Type B pancreatic cell (in vitro differentiated cells): ENCODE measurements at regions not wholly inside any gene's neighbourhood (a gene's known extent, or its start where the extent isn't known, plus 50 kb on each side); places are given as distances from the start of the nearest gene placed in this dataset.
"Not testable (repeated sequence)": the region's sequence is repeated elsewhere in the genome, so short reads cannot be mapped to it uniquely, and the experiment has no call there.

Experiments used
- DNase-seq: peaks from one replicate; pipeline ENCODE4 v3.0.0; 2021; ENCODE audit warnings: mixed read lengths; ENCODE audit not compliant: unreplicated experiment; ENCODE audit errors: extremely low spot score
- H3K27ac Mint-ChIP-seq: 2 replicates; pipeline ENCODE4 v1.8.0; 2021; ENCODE audit warnings: mild to moderate bottlenecking, mixed read lengths
- H3K27me3 Mint-ChIP-seq: 2 replicates; pipeline ENCODE4 v1.8.0; 2021; ENCODE audit warnings: mixed read lengths
- H3K36me3 Mint-ChIP-seq: 2 replicates; pipeline ENCODE4 v1.8.0; 2021; ENCODE audit warnings: mixed read lengths
- H3K4me1 Mint-ChIP-seq: one replicate; pipeline ENCODE4 v1.8.0; 2021; ENCODE audit warnings: mixed read lengths; ENCODE audit not compliant: unreplicated experiment
- H3K4me3 Mint-ChIP-seq: 2 replicates; pipeline ENCODE4 v1.8.0; 2021; ENCODE audit warnings: mild to moderate bottlenecking, mixed read lengths
- H3K9me3 Mint-ChIP-seq: 2 replicates; pipeline ENCODE4 v1.8.0; 2021; ENCODE audit warnings: mixed read lengths
- TF ChIP-seq, protein P1 (sequence below): fragments of 200-600 bp; sonication (generic); conservative IDR thresholded peaks from 2 replicates; pipeline ENCODE4 v1.5.0; 2021; ENCODE audit warnings: antibody characterized with exemption, mild to moderate bottlenecking

DNA sequence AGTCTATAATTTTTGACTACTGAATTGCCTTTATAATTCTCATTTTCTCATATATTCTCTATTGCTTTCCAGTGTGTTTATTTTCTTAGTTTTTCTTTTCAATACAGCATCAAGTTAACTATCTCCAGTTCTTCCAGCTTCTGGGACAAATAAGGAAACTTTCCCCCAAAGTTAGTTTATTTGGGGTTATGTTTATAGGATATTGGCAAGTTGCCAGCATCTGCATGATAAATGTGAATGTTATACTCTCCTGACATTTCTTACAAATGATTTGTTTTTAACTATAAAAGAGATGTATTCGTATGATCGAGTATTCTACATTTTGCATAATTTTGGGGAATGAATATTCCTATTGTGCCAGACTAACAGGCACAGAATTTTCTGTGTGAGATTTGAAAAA is 140.6 kb upstream of the KCNJ3 start:
- no peak overlapping the region for H3K27ac Mint-ChIP-seq
- no peaks in the 10 kb centered on the region for H3K36me3 Mint-ChIP-seq
- TF ChIP-seq, protein P1, sequence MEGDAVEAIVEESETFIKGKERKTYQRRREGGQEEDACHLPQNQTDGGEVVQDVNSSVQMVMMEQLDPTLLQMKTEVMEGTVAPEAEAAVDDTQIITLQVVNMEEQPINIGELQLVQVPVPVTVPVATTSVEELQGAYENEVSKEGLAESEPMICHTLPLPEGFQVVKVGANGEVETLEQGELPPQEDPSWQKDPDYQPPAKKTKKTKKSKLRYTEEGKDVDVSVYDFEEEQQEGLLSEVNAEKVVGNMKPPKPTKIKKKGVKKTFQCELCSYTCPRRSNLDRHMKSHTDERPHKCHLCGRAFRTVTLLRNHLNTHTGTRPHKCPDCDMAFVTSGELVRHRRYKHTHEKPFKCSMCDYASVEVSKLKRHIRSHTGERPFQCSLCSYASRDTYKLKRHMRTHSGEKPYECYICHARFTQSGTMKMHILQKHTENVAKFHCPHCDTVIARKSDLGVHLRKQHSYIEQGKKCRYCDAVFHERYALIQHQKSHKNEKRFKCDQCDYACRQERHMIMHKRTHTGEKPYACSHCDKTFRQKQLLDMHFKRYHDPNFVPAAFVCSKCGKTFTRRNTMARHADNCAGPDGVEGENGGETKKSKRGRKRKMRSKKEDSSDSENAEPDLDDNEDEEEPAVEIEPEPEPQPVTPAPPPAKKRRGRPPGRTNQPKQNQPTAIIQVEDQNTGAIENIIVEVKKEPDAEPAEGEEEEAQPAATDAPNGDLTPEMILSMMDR: no peak
- no peak for DNase-seq
- no peaks in the 10 kb centered on the region for H3K27me3 Mint-ChIP-seq
- H3K4me1 Mint-ChIP-seq: no peaks in the 10 kb centered on the region
- no peaks in the 10 kb centered on the region for H3K9me3 Mint-ChIP-seq
- H3K4me3 Mint-ChIP-seq: no peak overlapping the region

DNA sequence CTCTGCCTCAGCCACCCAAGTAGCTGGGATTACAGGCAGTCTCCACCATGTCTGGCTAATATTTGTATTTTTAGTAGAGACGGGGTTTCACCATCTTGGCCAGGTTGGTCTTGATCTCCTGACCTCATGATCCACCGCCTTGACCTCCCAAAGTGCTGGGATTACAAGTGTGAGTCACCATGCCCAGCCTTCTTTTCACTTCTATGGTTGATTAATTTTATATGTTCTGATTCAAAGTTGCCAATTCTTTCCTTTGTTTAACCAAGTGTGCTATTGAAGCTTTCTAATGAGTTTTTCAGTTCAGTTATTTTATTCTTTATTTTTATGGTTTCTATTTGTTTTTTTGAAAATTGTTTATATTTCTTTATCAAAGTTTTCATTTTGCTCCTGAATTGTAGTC is 133.1 kb upstream of the KCNJ3 start:
- H3K4me3 Mint-ChIP-seq: no peak overlapping the region

DNA sequence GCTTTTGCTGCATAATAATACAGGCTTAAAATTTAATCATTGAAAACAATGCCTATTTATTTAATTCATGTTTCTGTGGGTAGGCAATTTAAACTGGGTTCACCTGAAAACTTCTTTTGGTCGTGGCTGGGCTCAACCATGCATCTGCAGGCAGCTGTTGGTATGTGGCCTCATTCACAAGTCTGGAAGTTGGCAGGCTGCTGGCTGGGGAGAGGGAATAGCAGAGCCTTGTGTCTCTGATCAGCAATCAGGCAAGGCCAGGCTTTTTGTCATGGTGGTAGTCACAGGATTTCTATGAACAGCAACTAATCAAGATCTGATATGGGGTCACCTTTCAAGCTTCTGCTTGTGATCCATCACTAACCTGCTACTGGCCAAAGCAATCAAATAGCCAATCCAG is 130.1 kb upstream of the KCNJ3 start:
- Mint-ChIP-seq H3K4me3 (no peak overlapping the region), H3K27ac (no peak overlapping the region), H3K4me1 (no peaks in the 10 kb centered on the region), H3K9me3 (peaks cover 7% of the 10 kb centered on the region), H3K36me3 (no peaks in the 10 kb centered on the region), H3K27me3 (no peaks in the 10 kb centered on the region)
- TF ChIP-seq, protein P1: no peak
- no peak for DNase-seq

More for the DNA sequence above, 133.1 kb upstream of the KCNJ3 start:
- Mint-ChIP-seq H3K4me1 (no peaks in the 10 kb centered on the region), H3K36me3 (no peaks in the 10 kb centered on the region), H3K27ac (no peak overlapping the region), H3K27me3 (no peaks in the 10 kb centered on the region), H3K9me3 (peaks cover 7% of the 10 kb centered on the region)
- DNase-seq: no peak
- TF ChIP-seq, protein P1: no peak

DNA sequence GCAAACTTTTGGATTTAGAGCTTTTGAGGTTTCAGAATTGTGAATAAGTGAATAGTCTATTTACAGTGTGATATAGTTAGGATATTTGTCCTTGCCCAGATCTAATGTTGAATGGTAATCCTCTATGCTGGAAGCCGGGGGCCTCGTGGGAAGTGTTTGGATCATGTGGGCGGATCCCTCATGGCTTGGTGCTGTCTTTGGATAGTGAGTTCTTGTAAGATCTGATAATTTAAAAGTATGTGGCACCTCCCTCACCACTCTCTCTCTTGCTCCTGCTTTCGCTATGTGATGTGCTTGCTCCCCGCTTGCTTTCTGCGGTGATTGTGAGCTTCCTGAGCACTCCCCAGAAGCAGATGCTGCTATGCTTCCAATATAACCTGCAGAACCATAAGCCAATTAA is 128.0 kb upstream of the KCNJ3 start:
- Mint-ChIP-seq H3K9me3 (peaks cover 7% of the 10 kb centered on the region), H3K4me3 (no peak overlapping the region), H3K27ac (no peak overlapping the region), H3K27me3 (no peaks in the 10 kb centered on the region), H3K36me3 (no peaks in the 10 kb centered on the region), H3K4me1 (no peaks in the 10 kb centered on the region)
- TF ChIP-seq, protein P1: no peak
- DNase-seq: no peak

DNA sequence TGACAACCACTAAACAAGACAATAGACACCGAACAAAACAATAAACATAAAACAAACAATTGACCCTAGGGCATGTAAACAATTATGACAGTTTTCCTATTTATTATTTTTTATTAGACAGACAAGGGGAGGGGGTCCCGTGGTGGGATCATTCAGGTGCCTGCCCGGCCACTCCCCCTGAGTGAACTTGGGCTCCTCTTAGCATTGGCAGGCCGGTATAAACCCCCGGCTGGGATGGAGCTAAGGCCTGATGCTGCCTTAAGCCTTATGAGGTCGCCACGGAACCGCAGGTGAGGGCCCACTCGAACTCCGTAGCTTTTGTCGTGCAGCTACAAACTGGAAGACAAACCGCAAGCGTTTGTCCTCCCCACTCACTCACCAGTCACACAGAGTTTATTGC is 121.8 kb upstream of the KCNJ3 start:
- H3K9me3 Mint-ChIP-seq, H3K4me3 Mint-ChIP-seq, H3K36me3 Mint-ChIP-seq, DNase-seq, H3K4me1 Mint-ChIP-seq, H3K27ac Mint-ChIP-seq, H3K27me3 Mint-ChIP-seq: not testable (repeated sequence)

DNA sequence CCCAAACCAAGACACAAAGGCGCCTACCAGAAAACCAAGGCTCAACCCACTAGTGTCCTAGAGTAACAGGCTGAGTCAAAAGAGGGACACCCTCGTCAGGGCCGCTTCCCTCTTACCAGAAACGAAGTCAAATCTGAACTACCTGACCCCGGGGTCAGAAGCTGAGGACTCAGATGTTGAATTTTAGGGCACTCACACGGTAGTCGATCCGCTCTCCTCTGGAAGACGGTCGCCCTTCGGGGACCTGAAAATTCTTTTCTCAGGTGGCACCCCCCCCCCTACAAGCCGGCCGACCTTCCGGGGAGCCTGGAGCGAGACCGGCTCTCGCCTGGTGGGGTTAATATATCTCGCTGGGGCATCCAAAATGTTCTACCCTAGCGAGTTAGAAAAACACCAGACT is 121.1 kb upstream of the KCNJ3 start:
- H3K36me3 Mint-ChIP-seq: no peaks in the 10 kb centered on the region
- no peak for DNase-seq
- H3K4me1 Mint-ChIP-seq: no peaks in the 10 kb centered on the region
- TF ChIP-seq, protein P1: no peak
- no peaks in the 10 kb centered on the region for H3K27me3 Mint-ChIP-seq
- no peak overlapping the region for H3K4me3 Mint-ChIP-seq
- H3K9me3 Mint-ChIP-seq: no peaks in the 10 kb centered on the region
- H3K27ac Mint-ChIP-seq: no peak overlapping the region
